ENCODE measurements at regions not wholly inside any gene's neighbourhood (a gene's known extent, or its start where the extent isn't known, plus 50 kb on each side); places are given as distances from the start of the nearest gene placed in this dataset.

DNA sequence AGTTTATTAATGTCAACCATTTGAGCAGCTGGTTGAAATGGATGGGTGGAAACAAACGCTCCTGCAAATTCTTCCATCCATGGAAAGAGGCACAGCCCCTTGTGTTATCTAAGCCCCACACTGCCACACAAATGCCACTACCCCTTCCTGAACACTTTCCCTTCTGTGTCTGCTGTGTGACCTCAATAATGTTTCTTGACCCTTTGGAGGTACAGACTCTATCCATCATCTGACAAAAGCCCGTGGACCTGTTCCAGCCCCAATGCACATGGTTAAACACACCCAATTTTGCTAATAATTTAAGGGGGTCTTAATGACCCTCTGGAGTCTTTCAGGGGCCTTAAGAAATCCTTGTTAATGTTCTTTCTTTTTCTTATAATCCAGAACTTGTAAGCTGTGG is 482.2 kb upstream of the CFAP20DC start:
- TF ChIP-seq POLR2AphosphoS5 (IDR thresholded peaks at IDR 0.05; ENCODE audit: low read depth): no peak
- TF ChIP-seq, protein P1, sequence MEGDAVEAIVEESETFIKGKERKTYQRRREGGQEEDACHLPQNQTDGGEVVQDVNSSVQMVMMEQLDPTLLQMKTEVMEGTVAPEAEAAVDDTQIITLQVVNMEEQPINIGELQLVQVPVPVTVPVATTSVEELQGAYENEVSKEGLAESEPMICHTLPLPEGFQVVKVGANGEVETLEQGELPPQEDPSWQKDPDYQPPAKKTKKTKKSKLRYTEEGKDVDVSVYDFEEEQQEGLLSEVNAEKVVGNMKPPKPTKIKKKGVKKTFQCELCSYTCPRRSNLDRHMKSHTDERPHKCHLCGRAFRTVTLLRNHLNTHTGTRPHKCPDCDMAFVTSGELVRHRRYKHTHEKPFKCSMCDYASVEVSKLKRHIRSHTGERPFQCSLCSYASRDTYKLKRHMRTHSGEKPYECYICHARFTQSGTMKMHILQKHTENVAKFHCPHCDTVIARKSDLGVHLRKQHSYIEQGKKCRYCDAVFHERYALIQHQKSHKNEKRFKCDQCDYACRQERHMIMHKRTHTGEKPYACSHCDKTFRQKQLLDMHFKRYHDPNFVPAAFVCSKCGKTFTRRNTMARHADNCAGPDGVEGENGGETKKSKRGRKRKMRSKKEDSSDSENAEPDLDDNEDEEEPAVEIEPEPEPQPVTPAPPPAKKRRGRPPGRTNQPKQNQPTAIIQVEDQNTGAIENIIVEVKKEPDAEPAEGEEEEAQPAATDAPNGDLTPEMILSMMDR (conservative IDR thresholded peaks at IDR 0.05; ENCODE audit: low read depth in 2 of 2): no peak
- TF ChIP-seq EZH2 (IDR thresholded peaks at IDR 0.05; ENCODE audit: low read depth, unreplicated experiment): no peak
- no peak for TF ChIP-seq JUNB (IDR thresholded peaks at IDR 0.05; ENCODE audit: unreplicated experiment)
- no peak for TF ChIP-seq EZH2phosphoT487 (IDR thresholded peaks at IDR 0.05; ENCODE audit: unreplicated experiment)
- TF ChIP-seq CREB1 (CRISPR knock-in tag; IDR thresholded peaks at IDR 0.05; ENCODE audit: low read depth): no peak
- TF ChIP-seq NANOG (IDR thresholded peaks at IDR 0.05; ENCODE audit: borderline replicate concordance): no peak
- no peak for TF ChIP-seq ETS1 (IDR thresholded peaks at IDR 0.05)
